CD14-positive monocyte (primary cell): ENCODE measurements at regions not wholly inside any gene's neighbourhood (a gene's known extent, or its start where the extent isn't known, plus 50 kb on each side); places are given as distances from the start of the nearest gene placed in this dataset.

Source experiments
- DNase-seq, 3 donors: peaks; one replicate each; pipeline ENCODE4 v3.0.0-alpha.2; 2011 to 2022
- H2AFZ ChIP-seq: 2 replicates; pipeline ENCODE4 v1.6.0; 2012; ENCODE audit warnings: mild to moderate bottlenecking, low read depth, low read length, inconsistent platforms; ENCODE audit not compliant: insufficient read depth, poor library complexity, severe bottlenecking
- H3K27ac ChIP-seq, 2 donors: 1 replicate in 1 of 2; 2 replicates in 1 of 2; pipeline ENCODE4 v1.5.1; 2012 to 2013; ENCODE audit warnings: low read length in 2 of 2, control low read depth in 1 of 2, inconsistent platforms in 1 of 2, low read depth in 1 of 2, mild to moderate bottlenecking in 1 of 2
- H3K27me3 ChIP-seq, 2 donors: one replicate each; pipeline versions ENCODE4 v1.6.0 to v1.6.1; 2011 to 2013; ENCODE audit warnings: low read length in 2 of 2; ENCODE audit not compliant: control insufficient read depth in 2 of 2, insufficient read depth in 2 of 2
- H3K36me3 ChIP-seq, 2 donors: replicated peaks in 1 of 2; 1 replicate in 1 of 2; 2 replicates in 1 of 2; pipeline versions ENCODE4 v1.5.1 to v1.6.1; 2012 to 2013; ENCODE audit warnings: low read length in 2 of 2, control low read depth in 1 of 2, inconsistent platforms in 1 of 2, mild to moderate bottlenecking in 1 of 2; ENCODE audit not compliant: insufficient read depth in 2 of 2, control insufficient read depth in 1 of 2
- H3K4me1 ChIP-seq, 2 donors: 1 replicate in 1 of 2; 2 replicates in 1 of 2; pipeline versions ENCODE4 v1.5.1 to v1.6.1; 2012 to 2013; ENCODE audit warnings: low read length in 2 of 2, control low read depth in 1 of 2, inconsistent platforms in 1 of 2, mild to moderate bottlenecking in 1 of 2, moderate library complexity in 1 of 2; ENCODE audit not compliant: insufficient read depth in 2 of 2, control insufficient read depth in 1 of 2
- H3K4me2 ChIP-seq: replicated peaks from 2 replicates; pipeline ENCODE3; 2012; ENCODE audit warnings: low read length, moderate library complexity, mild to moderate bottlenecking; ENCODE audit not compliant: poor library complexity, severe bottlenecking; ENCODE audit errors: extremely low read depth
- H3K4me3 ChIP-seq, 3 experiments: fragments of 200-600 bp in 1 of 3; sonication (generic) in 1 of 3; replicated peaks in 1 of 3; 1 replicate in 2 of 3; 2 replicates in 1 of 3; pipeline ENCODE4 v1.5.1; 2011 to 2013; ENCODE audit warnings: low read length in 3 of 3, mild to moderate bottlenecking in 3 of 3, control low read depth in 2 of 3, low read depth in 2 of 3, inconsistent platforms in 1 of 3, moderate library complexity in 1 of 3
- H3K79me2 ChIP-seq: 2 replicates; pipeline ENCODE4 v1.6.0; 2012; ENCODE audit warnings: mild to moderate bottlenecking, control low read depth, inconsistent platforms, low read length, moderate library complexity; ENCODE audit not compliant: insufficient read depth
- H3K9ac ChIP-seq: 2 replicates; pipeline ENCODE4 v1.6.0; 2017; ENCODE audit warnings: low read length, mild to moderate bottlenecking; ENCODE audit not compliant: insufficient read depth, poor library complexity, severe bottlenecking
- H3K9me3 ChIP-seq, 2 donors: replicated peaks in 1 of 2; 1 replicate in 1 of 2; 2 replicates in 1 of 2; pipeline versions ENCODE4 v1.5.1 to v1.6.1; 2012 to 2013; ENCODE audit warnings: low read length in 2 of 2, control low read depth in 1 of 2; ENCODE audit not compliant: control insufficient read depth in 1 of 2, insufficient read depth in 1 of 2
- H4K20me1 ChIP-seq: 2 replicates; pipeline ENCODE4 v1.6.0; 2012; ENCODE audit warnings: mild to moderate bottlenecking, low read length, control low read depth, moderate library complexity; ENCODE audit not compliant: insufficient read depth
- H3K27ac Mint-ChIP-seq, 7 donors: one replicate each; pipeline ENCODE4 v1.8.0; 2020; ENCODE audit warnings: mild to moderate bottlenecking in 7 of 7, mixed read lengths in 7 of 7, moderate library complexity in 6 of 7, inconsistent platforms in 2 of 7
- H3K27me3 Mint-ChIP-seq, 3 donors: one replicate each; pipeline ENCODE4 v1.8.0; 2021 to 2022; ENCODE audit warnings: low read depth in 3 of 3, mild to moderate bottlenecking in 3 of 3, mixed read lengths in 3 of 3, moderate library complexity in 3 of 3, inconsistent platforms in 1 of 3
- H3K36me3 Mint-ChIP-seq, 2 donors: one replicate each; pipeline ENCODE4 v1.8.0; 2020; ENCODE audit warnings: mixed read lengths in 2 of 2, inconsistent platforms in 1 of 2, mild to moderate bottlenecking in 1 of 2
- H3K4me1 Mint-ChIP-seq: one replicate; pipeline ENCODE4 v1.8.0; 2020; ENCODE audit warnings: mild to moderate bottlenecking, mixed read lengths
- H3K4me3 Mint-ChIP-seq, 2 donors: one replicate each; pipeline ENCODE4 v1.8.0; 2020; ENCODE audit warnings: mild to moderate bottlenecking in 2 of 2, mixed read lengths in 2 of 2, moderate library complexity in 1 of 2
- H3K9me3 Mint-ChIP-seq, 7 donors: one replicate each; pipeline ENCODE4 v1.8.0; 2020 to 2022; ENCODE audit warnings: mixed read lengths in 7 of 7, mild to moderate bottlenecking in 6 of 7, moderate library complexity in 6 of 7, inconsistent platforms in 2 of 7
- CTCF ChIP-seq: fragments of 200-600 bp; IDR thresholded peaks from one replicate; pipeline ENCODE4 v1.8.0; 2022; ENCODE audit warnings: antibody characterized with exemption, mild to moderate bottlenecking
- WGBS: methylation state at CpG from one replicate; pipeline ENCODE4 v1.1.5; 2013; ENCODE audit warnings: missing lambda C conversion rate; ENCODE audit not compliant: insufficient coverage; 5-methylcytosine and 5-hydroxymethylcytosine counted together
- intact Hi-C, 2 donors: fragments of 100-400 bp; cut with micrococcal nuclease; formaldehyde crosslinking; loops; one replicate each; pipeline versions ENCODE4 v1.15.0 to v1.15.1; 2023

- H3K4me3 ChIP-seq: no peak overlapping the region
- peaks cover 11 to 20% (median 12%) of the 10 kb centered on the region in 3 donors for H3K27me3 Mint-ChIP-seq
Measured at GRCh38 chr3:44015170-44015569, 226.5 kb upstream of the TOPAZ1 start.

GRCh38 chr3:44016818-44017217 lies 224.9 kb upstream of the TOPAZ1 start:
- H3K27me3 Mint-ChIP-seq: peaks cover 23 to 34% (median 24%) of the 10 kb centered on the region in 3 donors
- H3K9me3 ChIP-seq: peaks cover 0 to 5% of the 10 kb centered on the region in 2 donors

More at GRCh38 chr3:44015170-44015569, 226.5 kb upstream of the TOPAZ1 start:
- H3K4me1 Mint-ChIP-seq: no peaks in the 10 kb centered on the region
- no peaks in the 10 kb centered on the region for H3K36me3 Mint-ChIP-seq
- no peak overlapping the region for H3K27ac ChIP-seq
- peaks cover 0 to 1% (median 0%) of the 10 kb centered on the region in 7 donors for H3K9me3 Mint-ChIP-seq
- H3K36me3 ChIP-seq: no peaks in the 10 kb centered on the region
- no peak overlapping the region for H3K4me2 ChIP-seq
- H3K27me3 ChIP-seq: peaks cover 5 to 10% of the 10 kb centered on the region in 2 donors
- DNase-seq: no peak
- H3K79me2 ChIP-seq: no peaks in the 10 kb centered on the region
- no peaks in the 10 kb centered on the region for H3K9me3 ChIP-seq
- H2AFZ ChIP-seq: no peak overlapping the region
- WGBS: 100% methylated on average over 1 of the region's 3 CpGs
- intact Hi-C loops: no loop called here
- no peaks in the 10 kb centered on the region for H4K20me1 ChIP-seq
- no peak overlapping the region for H3K27ac Mint-ChIP-seq
- no peak overlapping the region for H3K9ac ChIP-seq
- no peaks in the 10 kb centered on the region for H3K4me1 ChIP-seq
- no peak overlapping the region for H3K4me3 Mint-ChIP-seq
- no peak for TF ChIP-seq CTCF

More at GRCh38 chr3:44016818-44017217, 224.9 kb upstream of the TOPAZ1 start:
- Mint-ChIP-seq H3K36me3 (no peaks in the 10 kb centered on the region), H3K4me3 (no peak overlapping the region), H3K4me1 (no peaks in the 10 kb centered on the region), H3K9me3 (peaks cover 0 to 6% (median 2%) of the 10 kb centered on the region in 7 donors), H3K27ac (no peak overlapping the region)
- Histone ChIP-seq H3K79me2 (no peaks in the 10 kb centered on the region), H3K4me2 (no peak overlapping the region), H4K20me1 (no peaks in the 10 kb centered on the region), H3K36me3 (no peaks in the 10 kb centered on the region), H3K4me1 (no peaks in the 10 kb centered on the region), H3K9ac (no peak overlapping the region), H3K27me3 (peaks cover 21 to 25% of the 10 kb centered on the region in 2 donors), H3K4me3 (no peak overlapping the region), H2AFZ (no peak overlapping the region), H3K27ac (no peak overlapping the region)
- 0% methylated on average over 1 of the region's 3 CpGs for WGBS
- no peak for TF ChIP-seq CTCF
- intact Hi-C loops: no loop called here
- DNase-seq: no peak
